Activated T-cell treated with anti-CD3 and anti-CD28 coated beads for 48 hours (primary cell): ENCODE measurements at regions not wholly inside any gene's neighbourhood (a gene's known extent, or its start where the extent isn't known, plus 50 kb on each side); places are given as distances from the start of the nearest gene placed in this dataset.

Source experiments
- DNase-seq: peaks from one replicate; pipeline ENCODE4 v3.0.0-alpha.2; 2020; ENCODE audit warnings: low read depth

DNA sequence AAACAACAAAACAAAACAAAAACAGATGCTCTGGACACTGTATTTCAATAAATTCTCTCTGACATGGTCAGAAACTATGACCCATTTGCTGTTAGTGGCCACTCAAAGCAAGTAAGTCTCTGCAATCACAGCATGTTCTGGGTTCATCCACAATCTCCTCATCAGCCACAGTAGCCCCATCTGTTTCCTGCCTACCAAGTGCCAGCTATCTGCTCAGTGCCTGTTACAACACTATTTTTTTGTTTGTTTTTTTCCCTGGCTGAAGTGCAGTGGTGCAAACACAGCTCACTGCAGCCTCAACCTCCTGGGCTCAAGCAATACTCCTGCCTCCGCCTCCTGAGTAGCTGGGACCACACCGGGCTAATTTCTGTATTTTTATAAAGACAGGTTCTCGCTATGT lies 137.9 kb downstream of the SOX9 start:
- no peak for DNase-seq

DNA sequence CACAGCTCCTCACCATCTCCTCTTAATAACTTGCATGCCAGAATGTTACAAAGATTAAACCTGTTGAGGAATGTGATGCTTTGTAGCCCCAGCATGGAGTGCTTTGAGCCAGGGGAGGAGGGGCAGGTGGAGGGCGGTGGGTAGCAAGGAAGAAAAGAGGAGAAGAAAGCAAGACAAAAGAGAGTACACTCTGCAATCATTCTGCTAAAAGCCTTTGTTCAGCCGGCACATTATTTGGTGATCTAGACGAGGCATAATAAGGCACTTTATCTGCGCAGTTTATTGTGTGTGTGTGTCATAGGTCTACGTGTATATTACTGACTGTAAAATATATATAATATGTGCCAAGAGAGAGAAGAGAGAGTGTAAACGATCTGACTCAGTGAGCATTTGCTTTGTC lies 139.1 kb downstream of the SOX9 start:
- no peak for DNase-seq

DNA sequence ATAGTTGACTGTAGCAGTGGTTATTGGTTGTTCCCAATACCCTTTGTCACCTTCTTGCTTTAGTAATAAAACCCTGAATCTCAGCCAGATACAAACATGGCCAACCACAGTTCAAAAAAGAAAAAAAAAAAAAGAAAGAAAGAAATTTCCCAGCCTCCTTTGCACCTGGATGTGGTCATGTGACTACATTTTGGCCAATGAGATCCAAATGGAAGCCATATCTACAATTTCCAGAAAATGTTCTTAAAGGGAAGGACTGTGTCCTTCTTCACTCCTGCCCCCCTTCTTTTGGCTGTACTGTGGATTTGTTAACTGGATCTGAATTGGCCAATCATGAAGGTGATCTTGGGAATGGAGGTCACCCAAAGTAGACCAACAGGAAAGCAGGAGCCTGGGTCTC lies 141.9 kb downstream of the SOX9 start:
- no peak for DNase-seq

DNA sequence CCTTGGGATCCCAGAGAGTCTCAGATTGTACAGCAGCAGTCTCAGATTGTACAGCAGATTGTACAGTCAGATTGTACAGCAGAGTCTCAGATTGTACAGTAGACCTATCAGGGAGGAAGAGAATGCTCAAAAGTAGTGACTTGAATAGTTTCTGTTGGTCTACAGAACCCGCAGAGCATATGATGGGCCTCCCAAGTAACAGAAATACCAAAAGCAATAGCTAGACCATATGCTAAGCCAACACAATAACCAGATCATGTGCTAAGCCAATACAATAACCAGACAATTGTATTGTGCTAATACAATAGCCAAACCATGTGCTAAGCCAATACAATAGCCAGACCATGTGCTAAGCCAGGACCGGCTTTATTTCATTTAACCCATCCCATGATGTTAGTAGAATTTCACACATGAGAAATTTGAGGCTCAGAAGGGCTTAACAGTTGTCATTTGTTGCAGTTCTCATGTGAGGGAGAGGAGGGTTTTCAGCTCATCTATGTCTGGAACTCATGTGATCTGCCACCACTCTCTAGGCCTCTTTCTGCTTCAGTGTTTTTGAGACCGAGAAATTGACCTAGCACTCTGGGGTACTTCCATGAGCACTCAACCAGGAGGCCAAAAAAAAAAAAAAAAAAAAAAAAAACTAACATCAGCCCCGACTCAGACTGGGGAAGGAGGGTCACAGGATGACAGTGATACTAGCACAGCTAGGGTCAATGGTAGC lies 144.0 kb downstream of the SOX9 start:
- no peak for DNase-seq

DNA sequence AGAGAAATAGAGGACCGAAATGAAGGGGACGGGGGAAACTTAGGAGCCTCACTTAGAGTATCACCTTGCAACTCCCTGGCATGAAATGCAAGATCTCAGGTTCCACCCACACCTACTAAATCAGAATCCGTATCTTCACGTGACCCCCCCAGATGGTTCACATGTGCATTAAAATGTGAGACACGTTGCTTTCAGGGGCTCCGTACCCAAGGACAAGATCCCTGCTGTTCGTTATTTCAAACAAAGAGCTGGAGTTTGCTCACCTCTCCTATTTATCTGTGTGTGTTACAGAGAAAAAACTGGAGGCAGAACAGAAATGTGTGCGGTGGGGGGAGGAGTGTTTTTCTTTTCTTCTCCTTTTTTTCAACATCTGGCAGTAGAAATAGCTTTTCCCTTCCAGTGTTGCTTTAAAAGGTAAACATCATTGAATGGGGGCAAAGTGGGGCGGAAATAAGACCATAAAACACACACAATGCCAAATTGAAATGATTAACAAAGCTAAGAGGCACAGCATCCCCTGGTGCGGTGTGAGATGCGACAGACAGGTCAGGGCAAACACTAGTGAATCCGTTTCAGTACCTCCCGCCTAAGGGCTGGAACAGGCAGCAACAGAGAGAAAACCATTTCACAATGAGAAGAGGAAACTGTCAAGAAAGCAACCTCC lies 145.4 kb downstream of the SOX9 start:
- DNase-seq, result no peak

DNA sequence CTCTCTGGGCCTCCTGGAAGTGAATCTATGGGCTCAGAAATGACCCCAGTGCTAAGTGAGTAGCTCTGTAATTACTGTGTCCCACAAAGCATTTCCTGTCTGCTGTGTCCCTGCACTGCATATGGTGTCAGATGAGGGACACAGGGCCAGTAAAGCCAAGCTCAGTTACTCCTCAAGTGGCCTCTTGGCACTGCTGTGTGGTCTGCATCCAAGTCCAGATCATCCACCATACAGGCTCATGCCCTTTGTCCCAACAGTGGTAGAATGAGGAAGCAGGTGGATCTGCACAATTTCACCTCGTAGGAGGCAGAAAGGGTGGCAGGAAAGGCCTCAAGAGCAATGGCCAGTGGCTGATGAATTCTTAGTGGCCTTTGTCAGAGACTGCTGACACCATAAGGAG lies 146.8 kb downstream of the SOX9 start:
- no peak for DNase-seq

DNA sequence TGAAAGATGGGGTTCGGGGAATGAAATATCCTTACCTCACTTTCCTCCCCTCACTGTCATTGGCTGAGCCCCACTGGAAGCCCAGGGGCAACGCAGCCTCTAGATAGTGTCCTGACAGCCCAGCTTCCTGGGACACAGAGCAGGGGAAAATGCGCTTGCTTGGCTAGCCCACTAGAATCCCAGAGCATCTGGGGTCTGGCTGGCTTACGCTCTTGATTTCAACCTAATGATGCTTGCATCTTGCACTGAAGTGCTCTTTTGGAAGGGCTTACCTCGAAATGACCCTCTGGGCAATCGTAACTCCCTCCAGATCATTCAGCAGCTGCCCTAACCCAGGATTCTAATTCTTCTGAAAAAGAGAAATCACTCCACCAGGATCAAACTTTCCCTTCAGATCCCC lies 147.6 kb downstream of the SOX9 start:
- no peak for DNase-seq

DNA sequence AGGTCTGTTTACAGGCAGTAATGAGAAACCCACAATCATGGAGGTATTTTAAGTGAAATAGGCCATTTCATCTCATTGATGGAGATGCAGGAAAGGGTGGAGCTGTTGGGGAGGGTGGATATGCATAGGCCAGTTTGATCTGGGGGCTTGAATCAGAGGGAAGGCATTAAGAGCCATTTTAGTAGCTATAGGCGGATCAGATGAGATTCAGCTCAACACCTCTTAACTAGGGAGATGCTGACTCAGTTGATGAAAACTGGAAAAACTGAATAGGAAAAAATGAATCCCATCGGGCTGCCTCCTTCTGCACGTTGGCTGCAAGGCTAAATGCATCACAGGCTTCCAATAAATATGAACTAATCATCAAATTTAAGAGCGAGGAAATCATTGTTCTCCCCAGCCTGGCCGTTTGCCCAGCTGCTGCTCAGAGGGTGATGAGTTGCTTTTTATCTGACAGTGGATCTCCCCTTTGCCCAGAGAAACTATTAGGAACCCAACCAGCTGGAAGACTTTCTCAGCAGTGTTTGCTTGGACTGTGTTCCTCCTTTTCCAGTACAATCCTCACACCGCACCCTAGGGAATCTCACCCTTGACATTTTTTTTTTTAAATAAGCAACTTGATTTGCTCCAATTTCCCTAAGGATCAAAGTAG lies 149.6 kb downstream of the SOX9 start:
- no peak for DNase-seq

DNA sequence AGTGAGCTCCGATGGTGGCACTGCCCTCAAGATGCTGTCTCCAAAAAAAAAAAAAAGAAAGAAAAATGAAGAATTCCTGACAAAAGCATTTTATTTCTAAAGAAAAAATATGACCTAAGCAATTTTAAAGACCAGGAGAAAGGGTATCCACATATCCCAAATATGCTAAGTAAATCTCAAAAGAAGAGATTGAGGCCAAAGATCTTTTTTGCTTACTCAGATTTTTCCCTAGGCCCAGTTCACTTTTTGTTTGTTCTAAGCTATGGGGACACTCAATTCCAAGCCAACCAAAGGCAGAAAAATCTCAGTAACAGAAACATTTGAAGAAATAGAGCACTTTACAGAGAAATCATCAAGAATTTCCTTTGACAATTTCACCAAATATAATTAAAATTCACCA lies 150.8 kb downstream of the SOX9 start:
- no peak for DNase-seq

DNA sequence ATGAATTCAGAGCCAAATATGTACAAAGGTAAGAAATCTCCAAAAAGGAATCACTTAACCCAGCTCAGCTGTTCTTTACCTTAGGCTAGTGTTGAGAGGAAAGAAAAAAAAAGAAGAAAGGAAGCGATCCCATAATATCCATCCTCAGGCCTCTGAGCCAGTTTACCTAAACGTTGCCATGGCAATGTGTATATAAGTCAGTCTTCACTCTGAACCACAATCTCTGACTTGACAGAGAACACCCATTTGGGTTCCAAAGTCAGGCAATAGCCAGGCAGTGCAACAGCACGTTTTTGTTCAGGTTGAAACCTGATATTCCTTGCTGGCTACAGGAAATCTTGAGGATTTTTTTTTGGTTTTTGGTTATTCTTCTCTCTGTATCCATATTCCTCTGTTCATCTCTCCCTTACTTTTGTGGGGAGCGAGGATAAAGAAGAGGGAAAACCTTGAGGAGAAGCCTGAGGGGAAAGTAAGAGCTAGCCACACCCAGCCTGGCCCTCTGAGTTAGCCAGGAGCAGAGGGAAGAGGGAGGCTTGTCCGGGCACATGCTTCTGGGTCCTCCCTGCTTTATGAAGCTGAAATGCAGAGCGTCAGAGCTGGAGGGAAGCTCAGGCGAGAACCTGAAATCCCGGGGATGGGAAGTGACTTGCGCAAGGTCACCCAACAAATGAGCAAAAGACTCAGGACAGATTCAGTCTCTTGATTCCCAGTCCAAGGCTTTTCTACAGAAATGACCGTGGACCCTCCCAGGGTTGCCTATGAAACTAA lies 152.7 kb downstream of the SOX9 start:
- DNase-seq, result no peak

DNA sequence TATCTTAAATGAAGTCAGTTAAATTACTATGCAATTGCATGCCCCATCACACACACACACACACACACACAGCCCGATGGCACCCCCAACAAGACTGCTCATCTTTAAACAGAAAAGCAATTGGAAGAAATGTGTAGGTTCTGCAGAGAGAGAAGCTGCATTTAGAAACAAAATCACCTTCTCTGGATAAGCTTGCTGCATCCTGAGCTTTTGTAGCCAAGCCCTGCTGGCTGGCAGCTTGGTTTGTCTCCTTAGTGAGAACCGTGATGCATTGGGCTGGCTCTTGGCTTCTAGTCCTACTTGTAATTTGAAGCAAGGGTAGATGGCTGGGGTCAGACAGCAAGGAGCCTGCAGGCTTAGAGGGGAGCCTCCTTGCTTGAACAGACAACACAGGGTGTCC lies 153.8 kb downstream of the SOX9 start:
- no peak for DNase-seq

DNA sequence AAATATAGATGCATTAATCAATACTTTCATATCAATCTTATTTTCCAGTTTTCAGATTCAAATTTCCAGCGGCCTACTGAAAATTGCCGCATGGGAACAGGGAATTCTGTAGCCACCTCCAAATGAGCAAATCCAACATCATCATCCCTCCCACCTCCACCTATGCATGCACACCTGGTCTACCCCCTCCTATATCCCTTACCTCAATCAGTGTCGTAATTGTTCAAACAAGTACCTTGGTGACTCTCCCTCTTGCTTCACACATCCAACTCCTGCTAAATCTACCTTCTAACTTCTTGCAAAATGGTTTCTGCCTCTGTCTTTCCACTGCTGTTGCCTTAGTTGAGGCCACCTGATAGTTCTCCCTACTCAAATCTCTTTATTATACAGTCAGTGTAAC lies 160.1 kb downstream of the SOX9 start:
- DNase-seq, result no peak

DNA sequence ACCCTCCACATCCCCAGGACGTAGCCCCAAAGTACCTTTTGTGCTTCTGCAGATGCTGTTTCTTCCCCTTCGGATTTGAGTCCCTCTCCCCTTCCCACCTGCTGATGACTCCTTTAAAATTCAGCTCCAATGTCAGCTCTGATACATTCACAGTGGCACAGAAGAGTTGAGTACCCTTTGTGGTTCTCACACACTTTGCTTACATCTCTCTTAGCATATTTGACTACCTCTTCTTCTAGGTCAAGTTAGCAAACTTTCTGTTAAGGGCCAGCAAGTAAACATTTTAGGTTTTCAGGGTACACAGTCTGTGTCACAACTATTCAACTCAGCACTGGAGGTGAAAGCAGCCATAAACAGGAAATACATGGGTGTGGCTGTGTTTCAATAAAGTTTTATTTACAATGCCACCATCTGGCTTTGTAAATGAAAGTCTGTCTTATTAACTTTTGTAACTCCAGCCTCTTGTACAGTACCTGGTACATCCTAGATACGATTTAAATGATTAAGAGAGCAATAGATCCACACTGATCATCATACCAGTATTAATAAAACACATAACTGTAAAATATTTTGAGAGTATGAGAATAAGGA lies 161.7 kb downstream of the SOX9 start:
- DNase-seq, result no peak

DNA sequence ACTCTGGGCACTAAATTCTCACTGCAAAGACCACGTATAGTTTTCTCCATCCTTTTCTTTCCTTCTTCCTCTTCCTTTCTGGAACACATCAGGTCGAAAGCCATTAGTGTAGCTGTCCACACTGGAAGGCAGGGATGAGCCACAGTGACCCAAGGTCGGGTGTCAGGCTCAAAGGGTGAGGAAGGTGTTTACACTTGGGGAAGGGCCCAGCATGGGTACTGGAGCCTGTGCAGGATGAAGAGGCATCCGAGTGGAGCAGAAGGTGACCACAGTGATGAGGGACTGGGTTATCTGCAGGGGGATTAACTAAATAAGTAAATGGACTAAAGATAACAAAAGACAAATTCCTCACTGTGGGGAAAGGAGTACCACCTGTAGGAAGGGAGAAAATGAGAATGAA lies 164.0 kb downstream of the SOX9 start:
- no peak for DNase-seq

DNA sequence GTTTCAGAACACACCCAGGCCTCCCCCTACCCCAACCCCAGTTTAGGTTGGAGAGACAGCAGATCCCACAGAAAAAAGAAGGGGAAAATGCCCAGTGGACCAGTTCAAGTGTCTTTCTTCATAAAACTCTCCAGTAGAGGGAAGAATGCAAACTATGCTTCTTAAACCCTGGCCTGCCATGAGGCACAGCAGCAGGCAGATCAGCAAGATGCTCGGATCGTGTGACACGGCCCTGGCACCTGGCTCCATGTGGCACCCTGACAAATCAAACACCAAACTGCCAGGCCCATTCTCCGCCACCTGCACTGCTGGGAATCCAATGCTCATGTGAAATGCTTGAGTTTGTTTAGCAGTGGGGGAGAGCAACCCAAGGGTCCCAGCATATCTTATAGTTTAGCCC lies 166.8 kb downstream of the SOX9 start:
- DNase-seq, result no peak

DNA sequence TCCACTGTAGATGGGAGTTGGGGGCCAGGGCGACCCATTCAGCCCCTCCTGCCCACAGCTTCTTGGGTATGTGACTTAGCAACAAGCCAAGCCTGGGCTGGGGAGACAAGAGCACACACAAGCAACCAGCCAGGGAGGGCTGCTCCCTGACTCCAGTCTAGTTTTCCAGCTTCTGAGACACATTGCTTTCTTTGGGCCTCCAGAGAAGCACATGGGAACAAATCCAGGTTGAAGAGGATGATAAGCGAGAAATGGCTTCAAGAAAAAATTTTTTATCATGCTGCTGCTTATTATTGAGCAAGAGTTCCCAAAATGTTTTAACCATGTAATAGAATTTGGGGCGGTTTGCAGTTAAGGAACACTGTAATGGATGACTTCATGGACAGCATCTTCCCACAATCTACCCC lies 173.7 kb downstream of the SOX9 start:
- no peak for DNase-seq

DNA sequence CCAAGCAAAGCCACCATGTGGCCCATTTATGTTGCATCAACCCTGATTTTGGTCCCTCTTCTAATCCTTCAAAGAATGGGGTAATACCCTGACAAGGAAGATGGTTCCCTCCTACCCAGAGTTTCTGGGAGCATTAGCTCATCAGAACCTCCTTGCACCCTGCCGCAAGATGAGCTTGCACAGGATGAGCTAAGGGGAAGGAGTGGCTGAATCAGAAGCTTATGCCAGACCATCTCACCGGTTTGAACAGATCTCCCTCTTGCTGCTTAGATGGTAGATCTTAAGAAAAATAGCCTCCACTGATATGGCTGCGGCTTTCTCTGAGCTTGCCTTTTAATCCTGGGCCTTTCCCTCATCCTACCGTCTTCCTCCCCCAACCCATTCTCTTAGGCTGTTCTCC lies 175.1 kb downstream of the SOX9 start:
- no peak for DNase-seq

DNA sequence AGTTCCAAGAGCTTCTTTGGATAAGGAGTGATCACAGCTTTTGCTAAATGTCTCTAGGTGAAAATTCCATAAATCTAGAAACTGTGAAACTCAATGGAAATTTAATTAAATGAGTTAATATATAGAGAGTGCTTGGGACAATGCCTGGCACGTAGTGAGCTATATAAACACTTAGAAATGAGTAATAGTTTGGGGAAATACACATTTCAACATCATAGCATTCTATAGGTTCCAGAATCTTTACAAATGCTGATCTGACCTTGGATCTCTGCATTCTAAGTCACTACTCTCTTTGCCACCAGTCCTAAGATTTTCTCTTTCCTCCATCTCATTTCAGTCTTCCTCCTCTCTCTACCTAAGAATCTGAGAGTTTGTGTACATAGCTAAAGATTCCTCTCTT lies 175.6 kb downstream of the SOX9 start:
- no peak for DNase-seq

DNA sequence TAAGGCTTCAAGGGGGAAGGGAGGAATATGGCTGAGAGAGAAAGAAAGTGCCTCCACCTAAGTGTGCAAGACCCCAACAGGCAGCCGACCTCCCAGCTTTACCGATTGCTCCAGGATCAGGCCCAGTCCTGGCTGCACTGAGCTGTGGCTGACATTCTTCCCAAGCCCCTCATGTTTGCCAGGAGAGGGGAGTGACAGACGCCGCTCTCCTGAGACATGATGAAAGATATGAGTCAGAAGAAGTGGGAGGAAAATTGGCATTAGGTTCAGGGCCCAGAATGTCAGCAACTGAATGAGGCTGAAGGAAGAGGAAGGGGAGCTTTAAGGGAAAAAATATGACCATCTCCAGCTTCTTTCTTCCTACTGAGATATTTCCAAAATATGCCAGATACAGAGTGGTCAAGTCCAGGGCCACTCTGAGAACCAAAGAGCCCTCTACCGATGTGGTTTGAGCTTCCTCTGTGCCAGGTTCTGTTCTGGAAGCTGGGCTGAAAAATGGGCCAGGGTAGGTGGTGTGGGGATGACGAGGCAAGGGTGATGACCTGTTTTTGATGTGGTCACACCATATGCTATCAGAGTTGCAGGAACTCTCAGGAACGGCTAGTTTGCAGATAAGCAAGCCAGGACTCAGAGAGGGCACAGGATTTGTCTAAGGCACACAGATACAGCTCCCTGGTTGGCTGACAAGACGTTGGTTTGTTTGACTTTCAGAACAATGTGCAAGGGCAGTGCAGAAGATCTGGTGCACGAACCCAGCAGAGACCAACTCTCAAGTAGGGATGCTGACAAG lies 176.7 kb downstream of the SOX9 start:
- no peak for DNase-seq

DNA sequence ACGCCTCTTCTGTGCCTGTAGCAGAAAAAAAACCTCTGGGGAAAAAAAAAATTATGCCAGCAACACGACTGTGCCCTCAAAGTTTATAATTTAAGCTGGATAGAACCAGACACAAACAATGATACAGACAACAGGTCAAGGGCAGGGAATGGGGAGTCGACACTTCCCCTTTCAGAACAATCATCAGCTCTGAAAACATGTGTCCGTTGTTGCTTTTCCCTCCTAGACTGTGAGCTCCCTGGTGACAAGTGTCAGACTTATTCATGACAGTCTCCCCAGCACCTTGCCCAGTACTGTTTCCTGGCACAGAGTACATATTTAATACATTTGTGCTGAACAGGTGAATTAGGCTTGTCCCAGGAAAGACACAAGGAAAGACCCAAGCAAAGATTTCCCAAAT lies 178.3 kb downstream of the SOX9 start:
- DNase-seq, result no peak

DNA sequence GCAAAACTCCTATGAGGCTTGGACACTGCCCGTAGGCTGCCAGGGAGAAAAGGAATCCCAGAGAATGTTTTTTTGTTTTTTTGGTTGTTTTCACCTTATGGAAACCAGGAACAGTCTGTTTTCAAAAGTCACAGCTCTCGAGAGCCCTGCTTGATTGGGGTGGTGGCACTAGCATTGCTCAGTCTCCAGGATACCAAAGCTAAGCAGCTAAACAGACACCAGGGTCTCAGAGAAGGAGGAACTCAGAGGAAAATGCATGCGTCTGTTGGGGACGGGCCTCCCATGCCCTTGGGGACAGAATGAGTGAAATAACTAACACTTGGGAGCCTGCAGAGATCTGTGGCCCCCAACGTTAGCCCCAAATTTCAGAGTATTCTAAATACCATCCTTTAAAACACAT lies 178.8 kb downstream of the SOX9 start:
- DNase-seq, result no peak

DNA sequence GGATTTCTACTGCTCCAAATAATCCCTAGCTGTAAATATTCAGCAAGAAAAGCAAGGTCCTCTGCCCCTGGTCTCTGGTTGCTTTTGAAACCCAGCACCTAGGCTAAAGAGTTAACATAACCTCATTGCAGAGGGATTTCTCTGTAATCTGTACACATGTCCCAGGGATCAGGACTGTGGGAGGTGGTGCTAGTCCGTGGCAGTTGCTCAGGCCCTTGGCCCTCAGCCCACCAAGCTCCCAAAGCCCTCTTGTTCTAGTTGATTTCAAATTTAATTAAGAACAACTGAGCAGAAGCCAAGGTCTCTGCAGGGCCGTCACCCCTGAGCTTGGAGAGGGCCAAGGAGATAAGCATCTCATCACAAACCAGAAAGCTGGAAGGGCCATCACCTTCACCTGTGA lies 181.1 kb downstream of the SOX9 start:
- no peak for DNase-seq
